ENCODE measurements at regions not wholly inside any gene's neighbourhood (a gene's known extent, or its start where the extent isn't known, plus 50 kb on each side); places are given as distances from the start of the nearest gene placed in this dataset.
"Not testable (repeated sequence)": the region's sequence is repeated elsewhere in the genome, so short reads cannot be mapped to it uniquely, and the experiment has no call there.

DNA sequence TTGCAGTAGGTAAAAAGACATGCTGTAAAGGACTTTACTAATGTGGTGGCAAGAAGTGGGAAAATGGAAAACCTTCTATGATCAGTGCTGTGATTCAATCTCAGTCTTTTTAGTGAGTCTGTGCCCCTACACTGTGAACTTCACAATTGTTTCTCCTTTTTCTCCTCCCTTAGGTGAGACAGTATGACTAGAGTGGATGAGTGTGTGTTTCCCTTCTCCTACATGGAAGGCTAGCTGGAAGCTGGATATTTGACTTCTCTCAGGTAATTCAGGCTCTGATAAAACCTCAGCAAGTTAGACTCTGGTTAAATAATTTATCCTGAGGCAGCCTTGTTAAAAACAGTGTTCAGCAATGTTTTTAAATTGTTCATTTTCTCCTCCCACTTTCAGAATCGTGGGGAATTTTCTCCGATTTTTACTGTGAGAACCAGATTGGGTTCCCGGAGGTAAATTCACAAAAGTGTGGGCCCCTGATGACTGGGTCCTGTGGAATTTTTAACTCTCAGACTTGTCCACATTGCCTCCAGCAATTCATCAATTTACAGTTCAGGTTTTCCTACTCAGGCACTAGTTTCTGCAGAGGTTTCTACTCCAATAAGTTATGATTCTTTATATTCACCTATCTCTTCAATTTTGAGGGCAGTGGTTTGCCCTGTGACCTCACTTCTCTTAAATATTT lies 149.1 kb upstream of the PIK3R1 start:
- DNase-seq, result no peak

DNA sequence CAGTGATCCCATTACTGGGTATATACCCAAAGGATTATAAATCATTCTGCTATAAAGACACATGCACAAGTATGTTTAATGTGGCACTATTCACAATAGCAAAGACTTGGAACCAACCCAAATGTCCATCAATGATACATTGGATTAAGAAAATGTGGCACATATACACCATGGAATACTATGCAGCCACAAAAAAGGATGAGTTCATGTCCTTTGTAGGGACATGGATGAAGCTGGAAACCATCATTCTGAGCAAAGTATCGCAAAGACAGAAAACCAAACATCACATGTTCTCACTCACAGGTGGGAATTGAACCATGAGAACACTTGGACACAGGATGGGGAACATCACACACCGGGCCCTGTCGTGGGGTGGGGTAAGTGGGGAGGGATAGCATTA lies 150.2 kb upstream of the PIK3R1 start:
- DNase-seq, result not testable (repeated sequence)

DNA sequence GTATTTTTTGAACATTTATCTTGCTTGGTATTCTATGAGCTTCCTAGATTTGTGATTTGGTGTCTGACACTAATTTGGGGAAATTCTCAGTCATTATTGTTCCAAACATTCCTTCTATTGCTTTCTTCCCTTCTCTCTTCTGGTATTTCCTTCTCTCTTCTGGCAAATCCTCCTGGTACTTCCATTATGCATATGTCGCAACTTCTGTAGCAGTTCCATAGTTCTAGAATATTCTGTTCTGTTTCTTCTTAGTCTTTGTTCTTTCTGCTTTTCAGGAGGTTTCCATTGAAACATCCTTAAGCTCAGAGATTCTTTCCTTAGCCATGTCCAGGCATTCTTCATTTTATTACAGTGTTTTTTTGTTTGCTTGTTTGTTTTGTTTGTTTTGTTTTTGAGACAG lies 155.2 kb upstream of the PIK3R1 start:
- no peak for DNase-seq

DNA sequence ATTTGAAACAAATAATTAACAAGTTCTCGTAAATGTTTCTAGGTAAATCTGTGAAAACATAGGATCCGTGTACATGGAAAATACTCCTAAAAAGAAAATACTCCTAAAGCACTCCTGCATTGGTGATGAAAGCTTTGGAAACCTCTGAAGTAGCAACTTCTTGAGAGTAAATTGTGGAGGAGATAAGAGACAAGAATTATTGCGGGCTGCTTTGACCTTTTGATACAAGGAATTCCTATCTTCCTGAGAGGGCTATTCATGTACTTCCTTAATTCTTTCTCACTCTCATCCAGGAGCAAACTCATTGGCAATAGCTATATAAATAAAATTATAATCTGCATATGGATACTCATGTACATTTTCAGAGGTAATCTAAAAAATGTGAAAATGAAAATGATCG lies 158.4 kb upstream of the PIK3R1 start:
- DNase-seq, result no peak

DNA sequence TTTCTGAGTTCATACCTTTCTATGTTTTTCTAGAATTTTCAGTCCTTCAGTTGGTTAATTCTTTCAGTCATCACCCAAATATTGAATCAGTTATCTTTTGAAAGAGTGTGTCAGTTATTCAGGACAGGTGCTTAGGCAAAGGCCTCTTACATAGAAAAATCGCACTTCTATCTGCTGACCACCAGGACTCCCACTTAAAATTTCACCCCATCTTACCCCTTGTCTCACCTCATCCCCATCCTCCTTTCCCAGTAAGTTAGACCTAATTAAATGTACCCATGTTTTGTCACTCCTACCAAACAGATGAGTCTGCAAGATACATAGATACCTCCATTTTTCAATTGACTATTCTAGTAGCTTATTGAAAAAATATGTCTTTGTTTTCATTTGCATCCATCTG lies 159.9 kb upstream of the PIK3R1 start:
- DNase-seq, result no peak

DNA sequence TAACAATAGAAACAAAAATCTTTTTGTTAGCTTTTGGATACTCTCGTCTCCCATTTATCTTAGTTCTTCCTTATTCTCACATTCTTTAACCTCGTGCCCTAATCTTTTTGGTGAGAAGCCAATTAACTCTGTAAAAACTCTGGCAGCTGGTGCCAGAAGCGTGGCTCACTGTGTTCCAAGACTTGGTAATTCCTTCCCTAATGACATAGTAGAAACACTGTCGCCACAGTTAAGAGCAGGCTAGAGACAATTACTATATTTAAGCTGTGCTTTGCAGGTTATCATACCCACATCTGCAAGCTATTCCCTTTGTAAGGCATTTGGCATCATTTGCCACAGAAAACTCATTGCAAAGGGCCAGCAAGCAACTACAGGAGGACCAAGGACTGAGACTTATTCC lies 160.9 kb upstream of the PIK3R1 start:
- no peak for DNase-seq

DNA sequence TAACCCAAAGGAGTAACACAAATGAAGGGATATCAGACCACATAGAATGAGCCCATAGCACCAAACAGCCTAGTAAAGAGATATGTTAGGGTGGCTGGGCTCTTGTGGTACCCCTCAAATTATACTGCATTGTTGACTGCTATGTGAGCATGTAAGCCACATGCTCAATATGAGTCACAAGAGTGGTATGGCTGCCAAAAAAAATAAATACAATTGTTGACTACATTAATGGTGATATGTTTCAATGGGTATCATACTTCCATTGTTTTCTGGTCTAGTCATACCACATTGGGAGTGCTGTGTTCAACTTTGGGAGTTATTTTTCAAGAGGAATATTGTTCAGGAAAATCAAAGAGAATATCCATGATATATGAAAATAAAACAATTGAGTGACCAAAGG lies 162.4 kb upstream of the PIK3R1 start:
- no peak for DNase-seq

DNA sequence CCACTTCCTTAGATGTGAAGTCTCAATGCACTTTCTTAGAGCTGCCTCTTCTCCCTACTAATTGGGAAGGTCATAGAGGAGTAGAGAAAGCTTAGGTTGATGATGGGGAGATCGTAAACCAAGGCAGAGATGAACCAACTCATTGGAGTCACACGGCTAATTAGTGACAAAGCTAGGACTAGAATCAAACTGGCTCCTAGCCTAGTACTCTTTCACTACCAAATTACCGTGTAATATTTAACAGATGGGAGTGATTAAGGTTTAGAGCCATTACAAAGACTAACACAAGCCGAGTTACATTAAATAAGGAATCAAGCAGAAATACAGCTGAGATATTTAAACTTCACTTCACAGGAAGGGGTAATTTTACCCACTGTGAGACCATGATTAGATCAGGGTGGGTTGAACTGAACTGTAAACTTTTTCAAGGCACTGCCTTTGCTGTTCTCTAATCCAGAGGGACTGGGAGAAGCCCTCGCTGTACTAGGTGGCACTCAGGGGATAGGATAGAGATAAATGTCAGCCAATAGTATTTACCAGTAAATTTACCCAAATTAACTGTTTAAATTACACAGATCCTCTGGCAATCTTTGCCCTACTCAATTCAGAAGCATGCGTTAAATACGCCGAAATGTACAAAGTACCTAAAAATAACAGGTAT lies 166.4 kb upstream of the PIK3R1 start:
- DNase-seq, result no peak

DNA sequence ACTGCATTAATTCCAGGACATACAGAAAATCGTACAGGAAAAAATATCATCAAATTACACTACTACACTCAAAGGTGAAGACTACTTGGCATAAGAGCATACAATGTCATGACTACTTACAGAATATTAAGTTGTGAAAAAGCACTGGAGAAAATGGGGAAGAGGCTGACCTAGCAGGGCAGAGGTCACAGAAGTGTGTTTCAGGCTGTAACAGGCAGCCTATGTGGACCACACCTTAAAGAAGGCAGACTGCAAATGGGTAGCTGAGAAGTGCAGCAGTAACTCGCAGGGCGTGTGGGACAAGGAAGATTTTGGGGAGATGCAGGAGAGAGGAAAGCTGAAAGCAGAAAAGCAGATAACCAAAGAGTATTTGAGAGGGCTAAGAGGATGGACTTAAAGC lies 167.0 kb upstream of the PIK3R1 start:
- DNase-seq, result no peak

DNA sequence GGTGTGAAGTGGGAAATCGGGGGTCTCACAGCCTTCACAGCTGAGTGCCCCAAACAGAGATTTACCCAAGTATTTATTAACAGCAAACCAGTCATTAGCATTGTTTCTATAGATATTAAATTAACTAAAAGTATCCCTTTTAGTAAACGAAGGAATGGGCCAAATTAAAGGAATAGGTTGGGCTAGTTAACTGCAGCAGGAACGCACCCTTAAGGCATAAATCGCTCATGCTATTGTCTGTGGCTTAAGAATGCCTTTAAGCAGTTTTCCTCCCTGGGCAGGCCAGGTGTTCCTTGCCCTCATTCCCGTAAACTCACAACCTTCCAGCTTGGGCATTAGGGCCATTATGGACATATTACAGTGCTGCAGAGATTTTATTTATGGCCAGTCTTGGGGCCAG lies 167.5 kb upstream of the PIK3R1 start:
- DNase-seq, result not testable (repeated sequence)

DNA sequence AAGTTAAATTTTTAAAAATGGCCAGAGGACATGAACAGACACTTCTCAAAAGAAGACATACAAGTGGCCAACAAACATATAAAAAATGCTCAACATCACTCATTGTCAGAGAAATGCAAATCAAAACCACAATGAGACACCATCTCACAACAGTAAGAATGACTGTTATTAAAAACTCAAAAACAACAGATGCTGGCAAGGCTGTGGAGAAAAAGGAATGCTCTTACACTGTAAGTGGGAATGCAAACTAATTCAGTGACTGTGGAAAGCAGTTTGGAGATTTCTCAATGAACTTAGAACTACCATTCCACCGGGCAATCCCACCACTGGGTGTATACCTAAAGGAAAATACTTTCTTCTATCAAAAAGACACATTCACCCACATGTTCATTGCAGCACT lies 168.5 kb upstream of the PIK3R1 start:
- DNase-seq, result no peak

DNA sequence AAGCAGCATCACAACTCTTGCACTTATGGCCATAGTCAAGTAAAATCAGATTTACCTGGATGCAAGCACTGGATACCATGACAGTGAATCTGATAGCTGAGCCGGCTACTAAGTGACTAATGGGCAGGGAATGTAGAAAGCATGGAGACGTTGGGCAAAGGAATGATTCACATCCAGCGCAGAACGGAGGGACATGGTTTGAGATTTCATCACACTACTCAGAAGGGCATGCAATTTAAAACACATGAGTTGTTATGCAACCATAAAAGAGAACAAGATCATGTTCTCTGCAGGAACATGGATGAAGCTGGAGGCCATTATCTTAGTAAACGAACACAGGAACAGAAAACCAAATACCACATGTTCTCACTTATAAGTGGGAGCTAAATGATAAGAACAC lies 169.1 kb upstream of the PIK3R1 start:
- DNase-seq, result no peak

DNA sequence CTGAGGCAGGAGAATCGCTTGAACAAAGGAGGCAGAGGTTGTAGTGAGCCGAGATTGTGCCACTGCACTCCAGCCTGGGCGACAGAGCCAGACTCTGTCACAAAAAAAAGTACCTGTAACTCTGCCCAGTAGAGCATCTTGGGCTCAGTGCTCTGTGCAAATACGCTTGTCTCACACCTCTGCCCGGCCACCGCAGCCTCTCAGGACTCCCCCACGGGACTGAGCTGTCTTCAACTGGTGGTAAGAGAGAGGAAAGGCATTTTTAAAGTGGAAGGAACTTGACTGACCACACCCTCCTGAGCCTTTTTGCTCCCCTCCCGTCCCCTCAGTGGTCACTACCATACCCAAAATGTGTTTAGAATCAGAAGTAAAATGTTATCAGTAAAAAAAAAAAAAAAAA lies 174.3 kb upstream of the PIK3R1 start:
- DNase-seq, result no peak

DNA sequence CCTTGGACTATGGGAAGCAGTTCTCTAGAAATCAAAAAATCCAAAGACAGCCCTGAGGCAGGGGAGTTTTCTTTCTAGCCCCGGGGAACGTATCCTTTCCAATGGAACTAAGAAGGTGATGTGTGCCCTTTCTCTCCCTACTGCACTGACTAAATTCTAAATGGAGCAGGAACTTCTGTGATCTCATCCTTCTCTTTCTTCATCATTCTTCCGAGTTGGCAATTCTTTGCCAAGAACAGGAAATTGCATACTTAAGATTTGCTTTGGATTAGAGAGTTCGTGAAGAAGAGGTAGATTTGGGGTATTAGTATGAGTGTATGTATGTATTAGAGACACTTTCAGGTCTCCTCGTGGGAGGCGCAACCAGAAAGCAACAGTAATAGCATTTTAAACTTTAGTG lies 178.0 kb upstream of the PIK3R1 start:
- no peak for DNase-seq

DNA sequence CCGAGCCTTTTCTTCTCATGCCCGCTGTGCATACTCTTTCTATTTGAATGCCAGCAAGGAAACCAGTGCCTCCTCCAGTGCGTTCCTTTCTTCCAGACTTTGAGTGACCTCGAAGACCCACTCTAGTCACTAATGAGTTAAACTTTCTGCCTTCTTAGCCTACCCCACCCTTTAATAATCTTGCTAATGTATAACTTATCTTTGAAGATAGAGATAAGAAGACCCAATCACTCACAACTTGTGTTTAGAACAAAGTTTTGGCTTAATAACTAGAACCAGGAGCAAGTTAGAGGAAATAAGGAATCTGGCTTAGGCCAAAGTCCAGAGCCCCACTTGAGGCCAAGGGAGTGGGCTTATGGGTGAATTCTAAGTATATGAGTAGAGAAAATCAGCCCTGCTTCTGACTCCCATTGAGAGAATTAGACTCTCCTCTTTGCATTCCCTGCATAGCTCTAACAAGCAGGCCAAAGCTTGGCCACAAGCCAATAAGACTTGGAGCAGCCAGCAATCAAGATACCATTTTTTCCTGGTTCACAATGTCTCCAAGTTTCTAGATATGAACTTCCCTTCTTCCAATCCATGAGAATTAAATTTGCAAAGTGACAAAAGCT lies 181.5 kb upstream of the PIK3R1 start:
- DNase-seq, result no peak

DNA sequence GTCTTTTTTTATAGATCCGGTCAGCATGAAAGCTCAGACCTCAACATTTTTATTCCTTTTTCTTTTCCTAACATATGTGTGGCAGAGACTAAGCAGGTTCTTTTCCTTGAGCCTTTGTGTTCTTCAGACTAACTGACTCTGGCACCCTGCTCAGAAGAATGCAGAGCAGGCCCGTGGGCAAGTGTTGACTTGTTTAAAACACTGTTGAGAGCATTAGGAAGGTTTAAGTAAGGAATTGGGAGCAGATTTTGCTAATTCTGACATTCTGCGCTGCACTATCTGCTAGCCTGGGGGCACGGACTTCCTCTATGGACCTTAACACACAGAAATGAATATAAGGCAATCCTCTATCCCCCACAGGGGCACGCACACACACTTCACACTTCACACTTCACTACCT lies 182.5 kb upstream of the PIK3R1 start:
- no peak for DNase-seq

DNA sequence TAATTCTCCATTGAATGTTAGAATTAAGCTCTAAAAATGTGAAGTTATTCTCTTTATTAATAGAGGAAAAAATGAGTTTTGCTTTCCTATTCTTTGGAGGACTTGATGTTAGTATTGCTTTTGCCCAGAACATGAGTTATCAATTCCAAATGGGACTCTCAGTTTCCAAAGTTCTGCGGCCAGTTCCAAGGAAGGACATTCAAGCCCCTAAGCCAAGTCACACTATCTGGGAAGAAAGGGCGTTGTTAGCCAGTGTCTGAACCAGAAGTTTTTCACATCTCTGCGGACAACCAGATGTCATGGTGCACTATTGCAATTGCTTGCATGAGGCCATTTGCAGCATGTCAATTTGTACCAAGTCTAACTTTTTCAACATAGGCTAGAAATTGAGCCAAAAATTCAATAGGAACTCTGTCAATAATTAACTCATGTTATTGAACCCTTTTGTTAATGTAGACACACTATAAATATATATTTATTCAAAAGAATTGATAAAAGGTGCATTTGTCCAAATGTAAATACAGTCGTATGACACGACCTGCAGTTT lies 183.3 kb upstream of the PIK3R1 start:
- no peak for DNase-seq

DNA sequence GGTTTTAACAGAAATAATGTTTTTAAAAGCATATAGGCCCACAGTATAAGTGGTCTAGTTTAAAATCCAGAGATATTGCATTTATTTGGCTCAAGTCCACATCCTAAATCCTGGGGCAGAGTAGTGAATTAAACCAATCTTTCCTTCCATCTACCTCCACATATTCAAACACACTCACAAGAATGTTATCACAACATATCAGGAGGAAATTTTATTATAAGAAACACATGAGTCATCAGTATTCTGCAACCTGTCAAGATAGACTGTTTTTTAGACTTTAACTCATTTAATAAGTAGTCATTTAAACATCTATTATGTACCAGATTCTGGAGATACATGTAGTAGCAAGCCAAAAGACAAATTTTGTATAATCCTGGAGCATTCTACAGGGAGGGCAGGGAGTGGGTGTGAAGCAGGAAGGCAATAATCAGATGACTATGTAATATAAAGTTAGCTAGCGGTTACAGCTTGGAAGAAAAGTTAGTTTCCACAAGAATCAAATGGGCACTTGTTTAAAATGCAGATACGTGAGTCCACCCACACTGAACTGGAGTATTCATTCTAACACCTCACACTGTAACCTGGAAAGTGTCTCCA lies 187.3 kb upstream of the PIK3R1 start:
- DNase-seq, result no peak

DNA sequence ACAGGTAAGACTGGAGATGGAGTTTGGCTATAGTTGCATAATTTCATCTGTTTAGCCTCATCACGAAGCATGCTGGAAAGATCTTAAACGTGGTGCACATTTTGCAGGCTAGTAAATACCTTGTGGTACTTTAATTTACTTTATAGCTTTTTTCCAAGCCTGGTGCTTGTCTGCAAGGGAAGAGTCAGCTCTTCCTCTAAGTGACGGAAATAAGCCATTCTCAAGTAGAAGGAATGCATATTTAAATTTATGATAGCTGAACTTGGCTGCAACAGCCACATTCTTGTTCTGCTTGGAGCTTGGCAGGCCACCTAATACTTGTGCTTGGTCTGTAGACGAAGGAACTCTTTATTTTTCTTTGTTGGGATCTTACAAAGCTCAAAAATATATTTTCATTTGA lies 188.0 kb upstream of the PIK3R1 start:
- no peak for DNase-seq

DNA sequence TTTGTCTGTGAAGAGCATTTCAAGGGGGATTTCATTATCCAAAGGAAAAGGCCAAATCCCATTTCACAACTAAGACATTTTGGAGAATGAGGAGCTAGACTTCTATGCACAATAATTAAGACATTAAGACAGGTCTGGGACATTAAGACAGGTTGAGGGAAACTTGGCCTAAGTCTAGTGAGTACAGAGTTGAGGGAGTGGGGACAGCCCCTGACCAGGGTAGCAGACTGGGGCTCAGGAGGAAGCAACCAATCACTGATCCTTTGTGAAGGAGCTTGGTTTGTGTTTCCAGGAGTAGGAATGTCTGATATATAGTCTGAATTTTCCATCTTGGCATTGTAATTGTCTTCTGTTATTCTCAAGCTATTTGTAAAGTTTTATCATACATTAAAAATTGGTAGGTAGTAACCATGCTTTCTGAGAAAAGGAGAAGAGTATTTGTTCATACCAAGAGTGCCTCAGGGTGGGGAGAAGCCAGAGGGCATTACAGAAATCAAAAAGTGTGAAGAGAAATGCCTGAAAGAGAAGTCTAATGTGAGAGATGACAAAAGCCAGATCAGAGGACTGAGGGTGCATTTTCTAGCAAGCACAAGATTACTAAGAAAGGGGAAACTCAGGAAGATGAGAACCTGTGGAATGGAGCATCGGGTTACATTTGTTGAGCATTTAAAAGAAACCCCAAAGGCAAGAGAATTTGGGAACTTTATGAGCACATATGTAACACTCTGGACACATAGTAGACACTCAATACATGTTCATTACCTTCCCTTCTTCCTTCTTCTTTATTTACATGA lies 189.3 kb upstream of the PIK3R1 start:
- DNase-seq, result no peak

DNA sequence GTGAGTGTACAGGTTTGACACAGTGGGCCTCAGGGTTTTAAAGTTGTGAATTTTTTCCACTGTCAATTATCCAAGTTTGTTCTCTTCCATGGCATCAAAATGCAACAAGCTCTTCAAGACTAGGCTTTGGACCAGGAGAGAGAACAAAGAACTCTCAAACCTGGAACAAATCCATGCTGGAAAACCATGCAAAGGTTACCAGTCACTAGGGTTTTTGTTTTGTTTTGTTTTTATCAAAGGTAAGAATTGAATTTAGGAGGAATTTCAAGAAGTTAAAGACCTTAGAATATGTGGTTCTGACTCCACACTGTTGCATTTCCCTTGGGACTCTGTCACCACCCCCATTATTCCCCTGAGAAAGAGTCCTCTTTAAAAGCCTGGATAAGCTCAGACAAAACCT lies 191.1 kb upstream of the PIK3R1 start:
- DNase-seq, result no peak

DNA sequence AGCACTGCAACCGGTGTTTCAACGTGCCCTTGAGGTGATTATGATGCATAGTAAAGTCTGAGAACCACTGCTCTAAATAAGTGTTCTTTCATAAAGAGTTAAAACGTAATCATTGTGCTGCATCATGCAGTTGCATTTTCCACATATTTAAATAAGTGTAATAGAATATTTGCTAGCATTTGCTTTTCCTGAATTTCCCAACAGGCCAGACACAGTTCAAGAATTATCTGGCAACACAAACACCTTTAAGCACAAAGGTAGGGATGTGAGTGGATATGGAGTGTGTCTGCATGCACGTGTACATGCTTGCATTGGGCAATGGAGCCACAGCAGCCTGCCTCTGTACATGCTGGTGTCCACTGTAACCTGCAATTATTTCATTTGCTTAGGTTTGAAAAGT lies 193.6 kb upstream of the PIK3R1 start:
- DNase-seq, result no peak

DNA sequence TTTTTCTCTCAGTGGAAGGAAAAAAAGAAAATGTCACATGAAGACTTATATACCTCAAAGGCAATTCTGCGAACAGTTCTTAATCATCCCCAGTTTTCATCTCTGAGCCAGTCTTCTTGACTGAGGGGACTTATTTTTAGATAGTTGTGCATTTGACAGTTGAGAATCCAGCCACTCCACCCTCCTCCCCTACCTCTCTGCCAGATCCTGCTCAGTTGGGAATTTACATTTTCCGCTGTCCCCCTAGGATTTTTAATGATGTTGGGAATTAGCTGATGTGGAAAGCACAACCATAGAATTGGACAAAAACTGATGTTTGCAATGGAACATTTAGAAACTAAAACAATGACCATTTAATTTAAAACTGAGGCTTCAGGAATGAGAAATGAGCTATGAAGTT lies 194.3 kb upstream of the PIK3R1 start:
- DNase-seq, result no peak
